ENCODE measurements at regions not wholly inside any gene's neighbourhood (a gene's known extent, or its start where the extent isn't known, plus 50 kb on each side); places are given as distances from the start of the nearest gene placed in this dataset.

DNA sequence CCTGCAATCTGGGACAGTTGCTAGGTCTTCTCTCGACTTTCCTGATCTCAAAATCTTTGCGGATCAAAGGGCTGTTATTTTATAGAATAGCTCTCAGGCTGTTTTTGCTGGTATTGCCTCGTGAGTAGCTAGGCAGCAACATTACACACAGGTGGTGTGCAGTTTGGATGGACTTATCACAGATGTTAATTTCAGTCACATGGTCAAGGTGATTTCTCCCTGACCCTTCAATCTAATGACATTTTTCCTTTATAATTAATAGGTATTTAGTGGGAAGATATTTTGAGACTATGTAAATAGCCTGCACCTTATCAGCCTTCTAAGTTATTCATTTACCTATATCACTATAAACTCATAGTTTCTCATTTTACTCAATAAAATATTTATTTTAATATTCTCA, 309.6 kb upstream of the PRKCQ start:
- DNase-seq: no peak
- intact Hi-C loops (cut with DNase I): no loop called here
- Histone ChIP-seq H3K27ac (no peak overlapping the region), H3K9me3 (no peaks in the 10 kb centered on the region), H3K4me1 (no peaks in the 10 kb centered on the region), H3K9ac (ENCODE audit: low read depth in 2 of 2, low read length in 2 of 2) (no peak overlapping the region), H3K36me3 (no peaks in the 10 kb centered on the region), H3K4me3 (no peak overlapping the region), H3K27me3 (no peaks in the 10 kb centered on the region)
- TF ChIP-seq CTCF (IDR thresholded peaks at IDR 0.05): no peak

- intact Hi-C loops (cut with DNase I): no loop called here
- TF ChIP-seq CTCF (IDR thresholded peaks at IDR 0.05): no peak
- H3K4me3 ChIP-seq: no peak overlapping the region
Measured at GRCh38 chr10:6888434-6888833, 308.4 kb upstream of the PRKCQ start.

DNA sequence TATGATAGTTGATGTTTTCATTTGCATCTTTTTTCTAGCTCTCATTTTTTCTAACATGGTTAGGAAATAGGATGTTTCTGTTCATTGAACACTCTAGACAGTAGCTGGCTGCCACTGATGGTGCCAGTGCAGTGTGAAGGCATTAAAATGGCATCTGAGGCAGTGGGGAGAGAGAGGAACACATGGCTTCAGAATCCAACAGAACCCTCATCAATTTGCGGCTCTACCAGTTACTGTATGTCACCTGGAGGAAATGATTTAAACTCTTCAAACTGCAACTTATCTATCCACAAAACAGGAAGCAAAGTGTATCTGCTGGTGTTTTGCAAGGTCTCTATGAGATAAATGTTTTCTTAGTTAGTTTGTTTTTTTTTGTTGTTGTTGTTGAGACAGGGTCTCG, 305.2 kb upstream of the PRKCQ start:
- no peaks in the 10 kb centered on the region for H3K4me1 ChIP-seq
- H3K36me3 ChIP-seq: no peaks in the 10 kb centered on the region
- no peak overlapping the region for H3K27ac ChIP-seq
- no peak overlapping the region for H3K4me3 ChIP-seq
- intact Hi-C loops (cut with DNase I): no loop called here
- H3K9ac ChIP-seq (ENCODE audit: low read depth in 2 of 2, low read length in 2 of 2): no peak overlapping the region
- no peaks in the 10 kb centered on the region for H3K9me3 ChIP-seq
- DNase-seq: no peak
- no peaks in the 10 kb centered on the region for H3K27me3 ChIP-seq
- no peak for TF ChIP-seq CTCF (IDR thresholded peaks at IDR 0.05)

More at GRCh38 chr10:6888434-6888833, 308.4 kb upstream of the PRKCQ start:
- no peaks in the 10 kb centered on the region for H3K4me1 ChIP-seq
- no peak overlapping the region for H3K27ac ChIP-seq
- H3K27me3 ChIP-seq: no peaks in the 10 kb centered on the region
- DNase-seq: no peak
- H3K9ac ChIP-seq (ENCODE audit: low read depth in 2 of 2, low read length in 2 of 2): no peak overlapping the region
- H3K36me3 ChIP-seq: no peaks in the 10 kb centered on the region
- H3K9me3 ChIP-seq: no peaks in the 10 kb centered on the region

GRCh38 chr10:6881987-6882386, 301.9 kb upstream of the PRKCQ start:
- intact Hi-C loops (cut with DNase I): no loop called here
- no peak for TF ChIP-seq CTCF (IDR thresholded peaks at IDR 0.05)
- H3K4me1 ChIP-seq: no peaks in the 10 kb centered on the region
- H3K9ac ChIP-seq (ENCODE audit: low read depth in 2 of 2, low read length in 2 of 2): no peak overlapping the region
- H3K36me3 ChIP-seq: no peaks in the 10 kb centered on the region
- H3K4me3 ChIP-seq: no peak overlapping the region
- no peak for DNase-seq
- no peaks in the 10 kb centered on the region for H3K27me3 ChIP-seq
- no peak overlapping the region for H3K27ac ChIP-seq
- H3K9me3 ChIP-seq: no peaks in the 10 kb centered on the region

DNA sequence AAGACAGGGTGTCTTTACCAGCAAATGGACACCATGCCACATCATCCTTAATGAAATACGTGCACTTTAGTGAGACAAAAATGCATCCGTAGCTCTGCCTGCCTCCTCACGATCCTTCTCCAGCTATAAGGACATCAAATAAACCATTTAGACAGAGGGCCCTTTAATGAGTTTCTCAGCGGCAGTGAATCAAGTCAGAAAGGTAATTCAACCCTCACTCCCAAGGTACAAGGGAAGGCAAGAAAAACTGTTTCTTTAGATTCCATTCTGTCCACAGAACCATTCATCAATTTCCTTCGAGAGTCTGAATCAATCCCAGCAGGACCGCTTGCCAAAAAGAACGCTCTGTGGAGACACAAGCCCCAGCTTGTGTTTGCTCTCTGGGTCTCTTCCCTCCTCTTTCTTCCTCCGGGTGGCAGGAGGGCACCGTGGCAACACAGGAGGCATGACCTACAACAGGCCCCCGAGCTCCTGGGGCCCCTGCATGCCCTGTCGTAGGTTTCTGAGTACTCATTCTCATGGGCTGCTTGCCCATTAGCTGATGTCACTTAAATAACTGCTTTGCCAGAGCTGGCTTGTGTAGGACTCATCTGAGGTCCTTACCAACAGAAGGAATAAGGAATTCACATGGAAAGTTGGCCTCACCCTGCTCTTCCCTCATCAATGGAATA, 297.8 kb upstream of the PRKCQ start:
- no peaks in the 10 kb centered on the region for H3K27me3 ChIP-seq
- no peak overlapping the region for H3K4me3 ChIP-seq
- no peaks in the 10 kb centered on the region for H3K4me1 ChIP-seq
- no peaks in the 10 kb centered on the region for H3K9me3 ChIP-seq
- H3K9ac ChIP-seq (ENCODE audit: low read depth in 2 of 2, low read length in 2 of 2): no peak overlapping the region
- no peak overlapping the region for H3K27ac ChIP-seq
- no peak for TF ChIP-seq CTCF (IDR thresholded peaks at IDR 0.05)
- intact Hi-C loops (cut with DNase I): no loop called here
- no peaks in the 10 kb centered on the region for H3K36me3 ChIP-seq
- no peak for DNase-seq
